OCI-LY1 (cell line): ENCODE measurements at regions not wholly inside any gene's neighbourhood (a gene's known extent, or its start where the extent isn't known, plus 50 kb on each side); places are given as distances from the start of the nearest gene placed in this dataset.

Experiments used
- H2AFZ ChIP-seq: fragments of 200-600 bp; sonication (generic), shearing (Covaris generic); 2 replicates; pipeline ENCODE4 v1.6.0; 2014; ENCODE audit warnings: antibody characterized with exemption, mild to moderate bottlenecking, low read length
- H3F3A ChIP-seq: fragments of 200-600 bp; sonication (generic), shearing (Covaris generic); 2 replicates; pipeline ENCODE4 v1.6.0; 2014; ENCODE audit warnings: mild to moderate bottlenecking, antibody characterized with exemption, low read length, moderate library complexity; ENCODE audit not compliant: insufficient read depth
- H3K27ac ChIP-seq: fragments of 200-600 bp; sonication (generic); 2 replicates; pipeline ENCODE4 v1.5.1; 2014; ENCODE audit warnings: low read length, mixed run types, mild to moderate bottlenecking, low read depth; ENCODE audit not compliant: poor library complexity, severe bottlenecking
- H3K27me3 ChIP-seq: fragments of 200-600 bp; sonication (generic); 2 replicates; pipeline ENCODE4 v1.6.0; 2014; ENCODE audit warnings: antibody characterized with exemption, mild to moderate bottlenecking, low read length, moderate library complexity; ENCODE audit not compliant: insufficient read depth
- H3K36me3 ChIP-seq: fragments of 200-600 bp; sonication (generic); 2 replicates; pipeline ENCODE4 v1.6.1; 2014; ENCODE audit warnings: mild to moderate bottlenecking, antibody characterized with exemption, low read length, moderate library complexity, mixed read lengths; ENCODE audit not compliant: insufficient read depth
- H3K4me1 ChIP-seq: fragments of 200-600 bp; sonication (generic); 2 replicates; pipeline ENCODE4 v1.5.1; 2014; ENCODE audit warnings: mild to moderate bottlenecking, low read length, moderate library complexity; ENCODE audit not compliant: insufficient read depth, severe bottlenecking
- H3K4me2 ChIP-seq: fragments of 200-600 bp; sonication (generic), shearing (Covaris generic); 2 replicates; pipeline ENCODE4 v1.6.1; 2014; ENCODE audit warnings: low read length
- H3K4me3 ChIP-seq: fragments of 200-600 bp; sonication (generic); 2 replicates; pipeline ENCODE4 v1.5.1; 2014; ENCODE audit warnings: low read length, low read depth, mild to moderate bottlenecking, mixed read lengths; ENCODE audit not compliant: poor library complexity, severe bottlenecking
- H3K79me2 ChIP-seq: fragments of 200-600 bp; shearing (Covaris generic); 2 replicates; pipeline ENCODE4 v1.6.1; 2016; ENCODE audit warnings: mixed run types, low read length, mixed read lengths; ENCODE audit not compliant: insufficient read depth
- H3K9ac ChIP-seq: fragments of 200-600 bp; sonication (generic), shearing (Covaris generic); 2 replicates; pipeline ENCODE4 v1.6.1; 2014; ENCODE audit warnings: mild to moderate bottlenecking, low read length, mixed read lengths
- H3K9me2 ChIP-seq: fragments of 200-600 bp; sonication (generic), shearing (Covaris generic); 2 replicates; pipeline ENCODE4 v1.6.1; 2014; ENCODE audit warnings: low read depth, mild to moderate bottlenecking, low read length, mixed read lengths
- H3K9me3 ChIP-seq: fragments of 200-600 bp; shearing (Covaris generic); 2 replicates; pipeline ENCODE4 v1.6.1; 2014; ENCODE audit warnings: low read length, mixed read lengths
- H4K20me1 ChIP-seq: fragments of 200-600 bp; sonication (generic), shearing (Covaris generic); 2 replicates; pipeline ENCODE4 v1.6.0; 2016; ENCODE audit warnings: mild to moderate bottlenecking, low read length; ENCODE audit not compliant: insufficient read depth
- EZH2 ChIP-seq: fragments of 200-600 bp; sonication (generic), shearing (Covaris generic); IDR thresholded peaks from 2 replicates; pipeline ENCODE4 v1.8.0; 2017; ENCODE audit warnings: borderline replicate concordance, mixed run types, mild to moderate bottlenecking, antibody characterized with exemption, low read length, moderate library complexity, mixed read lengths
- TF ChIP-seq, protein P1 (sequence below): fragments of 200-600 bp; sonication (generic), shearing (Covaris generic); IDR thresholded peaks from 2 replicates; pipeline ENCODE4 v1.5.1; 2017; ENCODE audit warnings: mild to moderate bottlenecking, antibody characterized with exemption, low read length, moderate library complexity, mixed read lengths

DNA sequence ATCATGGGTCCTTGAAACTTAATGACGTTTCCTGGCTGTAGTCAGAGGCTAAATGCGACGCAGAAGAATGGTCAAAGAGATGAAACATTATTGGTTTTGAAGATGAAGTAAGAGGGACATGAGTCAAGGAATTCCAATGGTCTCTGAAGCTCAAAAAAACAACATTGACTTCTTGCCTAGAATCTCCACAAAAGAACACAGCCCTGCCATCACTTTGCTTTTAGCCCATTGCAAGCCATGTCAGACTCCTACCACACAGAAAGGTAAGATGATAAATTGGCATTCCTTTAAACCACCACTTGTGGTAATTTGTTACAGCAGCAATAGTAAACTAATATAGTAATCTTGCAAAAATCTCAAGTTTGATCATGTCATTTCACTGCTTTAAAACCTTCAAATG lies 109.4 kb downstream of the TMEM26 start:
- Histone ChIP-seq H3K4me3 (no peak overlapping the region), H3F3A (no peaks in the 10 kb centered on the region), H3K36me3 (no peaks in the 10 kb centered on the region), H3K27ac (no peak overlapping the region), H3K4me1 (no peaks in the 10 kb centered on the region), H4K20me1 (no peaks in the 10 kb centered on the region), H3K27me3 (no peaks in the 10 kb centered on the region), H2AFZ (no peak overlapping the region), H3K9me3 (no peaks in the 10 kb centered on the region), H3K79me2 (no peaks in the 10 kb centered on the region), H3K9me2 (no peaks in the 10 kb centered on the region), H3K4me2 (no peak overlapping the region), H3K9ac (no peak overlapping the region)
- TF ChIP-seq EZH2, result no peak
- TF ChIP-seq, protein P1, sequence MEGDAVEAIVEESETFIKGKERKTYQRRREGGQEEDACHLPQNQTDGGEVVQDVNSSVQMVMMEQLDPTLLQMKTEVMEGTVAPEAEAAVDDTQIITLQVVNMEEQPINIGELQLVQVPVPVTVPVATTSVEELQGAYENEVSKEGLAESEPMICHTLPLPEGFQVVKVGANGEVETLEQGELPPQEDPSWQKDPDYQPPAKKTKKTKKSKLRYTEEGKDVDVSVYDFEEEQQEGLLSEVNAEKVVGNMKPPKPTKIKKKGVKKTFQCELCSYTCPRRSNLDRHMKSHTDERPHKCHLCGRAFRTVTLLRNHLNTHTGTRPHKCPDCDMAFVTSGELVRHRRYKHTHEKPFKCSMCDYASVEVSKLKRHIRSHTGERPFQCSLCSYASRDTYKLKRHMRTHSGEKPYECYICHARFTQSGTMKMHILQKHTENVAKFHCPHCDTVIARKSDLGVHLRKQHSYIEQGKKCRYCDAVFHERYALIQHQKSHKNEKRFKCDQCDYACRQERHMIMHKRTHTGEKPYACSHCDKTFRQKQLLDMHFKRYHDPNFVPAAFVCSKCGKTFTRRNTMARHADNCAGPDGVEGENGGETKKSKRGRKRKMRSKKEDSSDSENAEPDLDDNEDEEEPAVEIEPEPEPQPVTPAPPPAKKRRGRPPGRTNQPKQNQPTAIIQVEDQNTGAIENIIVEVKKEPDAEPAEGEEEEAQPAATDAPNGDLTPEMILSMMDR, result no peak

DNA sequence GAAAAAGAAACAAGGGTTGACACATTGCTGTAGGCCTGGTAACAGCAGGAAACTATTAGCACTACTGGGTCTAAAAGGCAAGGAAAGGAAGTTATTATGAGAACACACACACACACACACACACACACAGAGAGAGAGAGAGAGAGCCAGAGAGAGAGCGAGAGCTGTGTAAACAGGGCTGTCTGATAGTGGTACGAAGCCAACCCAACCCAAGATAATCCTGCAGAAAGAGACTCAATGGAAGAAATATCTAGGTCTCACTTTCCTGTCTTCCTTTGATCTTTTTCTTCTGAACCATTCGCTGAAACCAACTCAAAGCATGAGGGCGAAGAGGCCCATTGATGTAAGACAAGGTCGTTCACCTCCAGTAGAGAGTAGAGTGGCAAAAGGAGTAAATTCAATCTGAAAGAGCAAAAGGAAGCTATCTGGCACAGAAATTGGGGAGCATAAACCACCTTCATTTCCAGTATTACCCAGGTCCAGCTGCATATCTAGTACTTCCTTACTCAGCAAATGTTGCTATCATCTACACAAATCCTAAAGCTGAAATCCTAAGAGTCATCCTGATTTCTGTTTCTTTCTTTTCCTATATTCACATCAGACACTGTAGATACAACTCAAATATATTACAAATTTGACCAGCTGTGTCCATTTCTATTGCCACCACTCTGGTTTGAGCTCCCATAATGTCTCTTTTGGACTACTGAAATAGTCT lies 110.2 kb downstream of the TMEM26 start:
- Histone ChIP-seq H3K27me3 (no peaks in the 10 kb centered on the region), H3K36me3 (no peaks in the 10 kb centered on the region), H3K79me2 (no peaks in the 10 kb centered on the region), H3K4me3 (no peak overlapping the region), H2AFZ (no peak overlapping the region), H3K9ac (no peak overlapping the region), H3K9me2 (no peaks in the 10 kb centered on the region), H3K4me1 (no peaks in the 10 kb centered on the region), H3K27ac (no peak overlapping the region), H3F3A (no peaks in the 10 kb centered on the region), H3K9me3 (no peaks in the 10 kb centered on the region), H3K4me2 (no peak overlapping the region), H4K20me1 (no peaks in the 10 kb centered on the region)
- TF ChIP-seq EZH2, result no peak
- TF ChIP-seq, protein P1, result no peak

DNA sequence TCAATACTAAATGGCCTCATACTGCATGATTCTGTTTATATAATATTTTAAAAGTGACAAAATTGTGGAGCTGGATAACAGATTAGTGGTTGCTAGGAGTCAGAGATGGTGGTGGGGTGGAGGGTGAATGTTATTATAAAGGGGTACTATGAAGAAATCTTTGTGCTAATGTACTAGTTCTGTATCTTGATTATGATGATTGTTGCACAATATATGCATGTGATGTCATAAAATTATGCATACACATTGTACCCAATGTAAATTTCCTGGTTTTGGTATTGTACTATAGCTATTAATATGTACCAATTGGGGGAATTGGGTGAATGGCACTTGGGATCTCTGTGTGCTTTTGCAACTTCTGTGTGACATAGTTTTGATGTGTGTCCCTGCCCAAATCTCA lies 112.2 kb downstream of the TMEM26 start:
- Histone ChIP-seq H3K4me1 (no peaks in the 10 kb centered on the region), H3F3A (no peaks in the 10 kb centered on the region), H2AFZ (no peak overlapping the region), H3K9me2 (no peaks in the 10 kb centered on the region), H3K79me2 (no peaks in the 10 kb centered on the region), H3K9me3 (no peaks in the 10 kb centered on the region), H3K4me3 (no peak overlapping the region), H3K36me3 (no peaks in the 10 kb centered on the region), H3K27ac (no peak overlapping the region), H3K9ac (no peak overlapping the region), H3K4me2 (no peak overlapping the region), H3K27me3 (no peaks in the 10 kb centered on the region), H4K20me1 (no peaks in the 10 kb centered on the region)
- no peak for TF ChIP-seq EZH2
- TF ChIP-seq, protein P1, result no peak
